A673 (cell line): ENCODE measurements at regions not wholly inside any gene's neighbourhood (a gene's known extent, or its start where the extent isn't known, plus 50 kb on each side); places are given as distances from the start of the nearest gene placed in this dataset.

Source experiments
- BruUV-seq: library from RNA; stranded (reverse); fragments of 400-500 nt; replicated peaks from 2 replicates; lab custom pipeline; 2021; lab: Mats Ljungman, UMichigan
- CTCF ChIA-PET: fragments of 300-600 bp; sonication (Branson Sonifier 250); formaldehyde crosslinking; loops from one replicate; lab custom pipeline; 2022; ENCODE audit warnings: antibody characterized with exemption; lab: Charles Lee
- POLR2A ChIA-PET: fragments of 300-600 bp; sonication (Branson Sonifier 250); formaldehyde crosslinking; loops from one replicate; lab custom pipeline; 2022; ENCODE audit warnings: antibody characterized with exemption; ENCODE audit not compliant: low non-redundant PET; lab: Charles Lee
- DNase-seq: peaks from one replicate; pipeline ENCODE4 v3.0.0-alpha.2; 2015; ENCODE audit warnings: low spot score
- H3K27ac ChIP-seq: fragments of 200-600 bp; sonication (generic); 2 replicates; pipeline ENCODE4 v1.5.1; 2016; ENCODE audit warnings: mixed run types, low read depth, mild to moderate bottlenecking, mixed read lengths, antibody characterized with exemption, low read length; ENCODE audit not compliant: poor library complexity, severe bottlenecking
- H3K27me3 ChIP-seq: fragments of 200-600 bp; sonication (generic); replicated peaks from 2 replicates; pipeline ENCODE4 v1.6.1; 2017; ENCODE audit warnings: mixed run types, low read depth, mild to moderate bottlenecking, mixed read lengths, antibody characterized with exemption, low read length; ENCODE audit not compliant: insufficient read depth, poor library complexity
- H3K36me3 ChIP-seq: fragments of 200-600 bp; sonication (generic); 2 replicates; pipeline ENCODE4 v1.6.1; 2016; ENCODE audit warnings: mixed run types, mild to moderate bottlenecking, mixed read lengths, antibody characterized with exemption, low read length; ENCODE audit not compliant: insufficient read depth, poor library complexity, severe bottlenecking
- H3K4me1 ChIP-seq: fragments of 200-600 bp; sonication (generic); 2 replicates; pipeline ENCODE4 v1.6.1; 2017; ENCODE audit warnings: mixed run types, mild to moderate bottlenecking, mixed read lengths, antibody characterized with exemption, low read length; ENCODE audit not compliant: insufficient read depth, poor library complexity, severe bottlenecking
- H3K4me3 ChIP-seq: fragments of 200-600 bp; sonication (generic); 2 replicates; pipeline ENCODE4 v1.5.1; 2016; ENCODE audit warnings: low read depth, mixed run types, mild to moderate bottlenecking, mixed read lengths, low read length; ENCODE audit not compliant: poor library complexity, severe bottlenecking
- H3K9me3 ChIP-seq: fragments of 200-600 bp; sonication (generic); 2 replicates; pipeline ENCODE4 v1.6.1; 2016; ENCODE audit warnings: mixed run types, low read depth, mild to moderate bottlenecking, mixed read lengths, antibody characterized with exemption, low read length; ENCODE audit not compliant: poor library complexity, severe bottlenecking
- EZH2 ChIP-seq: fragments of 200-600 bp; sonication (generic); IDR thresholded peaks from 2 replicates; pipeline ENCODE4 v1.6.1; 2017; ENCODE audit warnings: borderline replicate concordance, low read depth, mild to moderate bottlenecking, mixed read lengths, antibody characterized with exemption, low read length; ENCODE audit not compliant: poor library complexity, severe bottlenecking
- intact Hi-C: fragments of 100-400 bp; cut with micrococcal nuclease; formaldehyde crosslinking; loops from one replicate; pipeline ENCODE4 v1.10.0; 2022; ENCODE audit not compliant: unreplicated experiment
- TF ChIP-seq, protein P1 (sequence below): fragments of 300-800, 200-600 bp; sonication (generic); conservative IDR thresholded peaks from 2 replicates; pipeline ENCODE4 v1.5.1; 2017; ENCODE audit warnings: low read depth, mild to moderate bottlenecking, antibody characterized with exemption, low read length, moderate library complexity, mixed read lengths

DNA sequence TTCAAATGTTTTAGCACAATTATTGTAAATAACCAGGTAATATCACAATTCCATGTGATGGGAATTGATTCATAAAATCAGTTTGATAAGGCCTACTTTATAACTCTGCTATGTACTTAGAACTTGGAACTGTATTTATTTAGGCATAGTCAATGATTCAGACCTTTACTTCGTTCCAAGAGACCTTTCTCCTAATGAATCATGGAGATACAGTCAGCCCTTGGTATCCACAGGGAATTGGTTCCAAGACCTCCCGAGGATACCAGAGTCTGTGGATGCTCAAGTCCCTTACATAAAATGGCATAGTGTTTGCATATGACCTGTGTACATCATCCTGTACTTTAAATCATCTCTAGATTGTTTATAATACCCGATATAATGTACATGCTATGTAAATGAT is 60.8 kb upstream of the UMPS start:
- H3K27ac ChIP-seq = no peak overlapping the region
- intact Hi-C loops = no loop called here
- CTCF ChIA-PET = no interaction called here

DNA sequence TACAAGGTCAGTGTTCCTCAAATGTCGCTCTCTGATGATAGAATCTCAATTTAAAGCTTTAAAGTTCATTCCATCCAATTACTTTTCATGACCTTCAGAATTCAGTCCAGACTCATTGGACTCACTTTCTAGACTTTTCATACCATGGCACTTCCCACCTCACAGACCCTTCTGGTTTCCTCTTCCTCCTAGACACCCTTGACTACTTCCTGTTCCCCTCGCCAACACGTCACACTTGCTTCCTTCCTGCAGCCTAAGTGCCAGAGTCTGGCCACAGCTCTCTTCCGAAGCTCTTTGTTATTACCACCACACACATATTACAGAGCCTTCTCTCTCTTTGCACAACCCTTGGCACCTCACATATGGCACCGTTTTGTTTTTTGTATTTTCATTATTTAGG is 59.1 kb upstream of the UMPS start:
- H3K9me3 ChIP-seq = no peaks in the 10 kb centered on the region
- intact Hi-C loops = no loop called here
- no TSS peak for BruUV-seq
- DNase-seq = no peak
- H3K4me3 ChIP-seq = no peak overlapping the region
- H3K27me3 ChIP-seq = no peaks in the 10 kb centered on the region
- H3K27ac ChIP-seq = no peak overlapping the region
- H3K4me1 ChIP-seq = no peaks in the 10 kb centered on the region
- POLR2A ChIA-PET = no interaction called here
- CTCF ChIA-PET = no interaction called here
- no peak for TF ChIP-seq EZH2
- TF ChIP-seq, protein P1, sequence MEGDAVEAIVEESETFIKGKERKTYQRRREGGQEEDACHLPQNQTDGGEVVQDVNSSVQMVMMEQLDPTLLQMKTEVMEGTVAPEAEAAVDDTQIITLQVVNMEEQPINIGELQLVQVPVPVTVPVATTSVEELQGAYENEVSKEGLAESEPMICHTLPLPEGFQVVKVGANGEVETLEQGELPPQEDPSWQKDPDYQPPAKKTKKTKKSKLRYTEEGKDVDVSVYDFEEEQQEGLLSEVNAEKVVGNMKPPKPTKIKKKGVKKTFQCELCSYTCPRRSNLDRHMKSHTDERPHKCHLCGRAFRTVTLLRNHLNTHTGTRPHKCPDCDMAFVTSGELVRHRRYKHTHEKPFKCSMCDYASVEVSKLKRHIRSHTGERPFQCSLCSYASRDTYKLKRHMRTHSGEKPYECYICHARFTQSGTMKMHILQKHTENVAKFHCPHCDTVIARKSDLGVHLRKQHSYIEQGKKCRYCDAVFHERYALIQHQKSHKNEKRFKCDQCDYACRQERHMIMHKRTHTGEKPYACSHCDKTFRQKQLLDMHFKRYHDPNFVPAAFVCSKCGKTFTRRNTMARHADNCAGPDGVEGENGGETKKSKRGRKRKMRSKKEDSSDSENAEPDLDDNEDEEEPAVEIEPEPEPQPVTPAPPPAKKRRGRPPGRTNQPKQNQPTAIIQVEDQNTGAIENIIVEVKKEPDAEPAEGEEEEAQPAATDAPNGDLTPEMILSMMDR = no peak
- no peaks in the 10 kb centered on the region for H3K36me3 ChIP-seq

More for the DNA sequence above, 60.8 kb upstream of the UMPS start:
- no peak for DNase-seq
- no peaks in the 10 kb centered on the region for H3K4me1 ChIP-seq
- no peak overlapping the region for H3K4me3 ChIP-seq
- no TSS peak for BruUV-seq
- POLR2A ChIA-PET = no interaction called here
- TF ChIP-seq EZH2 = no peak
- TF ChIP-seq, protein P1 = no peak
- no peaks in the 10 kb centered on the region for H3K27me3 ChIP-seq
- no peaks in the 10 kb centered on the region for H3K9me3 ChIP-seq
- no peaks in the 10 kb centered on the region for H3K36me3 ChIP-seq

DNA sequence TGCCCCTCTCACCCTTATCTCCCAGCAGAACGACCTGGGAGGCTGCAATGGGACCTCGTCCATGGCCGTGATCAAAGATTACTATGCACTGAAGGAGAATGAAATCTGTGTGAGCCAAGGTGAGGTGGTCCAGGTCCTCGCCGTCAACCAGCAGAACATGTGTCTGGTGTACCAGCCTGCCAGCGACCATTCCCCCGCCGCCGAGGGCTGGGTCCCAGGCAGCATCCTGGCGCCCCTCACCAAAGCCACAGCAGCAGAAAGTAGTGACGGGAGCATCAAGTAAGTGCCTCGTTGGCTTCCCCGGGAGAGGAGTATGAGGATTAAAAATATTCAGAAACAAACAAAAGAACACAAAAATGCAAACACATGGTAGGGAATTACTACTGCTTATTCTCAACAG is 55.9 kb upstream of the UMPS start:
- Histone ChIP-seq H3K27ac (no peak overlapping the region), H3K36me3 (no peaks in the 10 kb centered on the region), H3K4me3 (no peak overlapping the region), H3K27me3 (no peaks in the 10 kb centered on the region), H3K9me3 (no peaks in the 10 kb centered on the region), H3K4me1 (no peaks in the 10 kb centered on the region)
- ChIA-PET CTCF (no interaction called here), POLR2A (no interaction called here)
- intact Hi-C loops = no loop called here
- TF ChIP-seq EZH2 = no peak
- TF ChIP-seq, protein P1 = no peak
- no TSS peak for BruUV-seq
- no peak for DNase-seq
